ENCODE measurements at regions not wholly inside any gene's neighbourhood (a gene's known extent, or its start where the extent isn't known, plus 50 kb on each side); places are given as distances from the start of the nearest gene placed in this dataset.

GRCh38 chr3:141669434-141669833 lies 68.7 kb upstream of the RNF7 start:
- no peak for DNase-seq

DNA sequence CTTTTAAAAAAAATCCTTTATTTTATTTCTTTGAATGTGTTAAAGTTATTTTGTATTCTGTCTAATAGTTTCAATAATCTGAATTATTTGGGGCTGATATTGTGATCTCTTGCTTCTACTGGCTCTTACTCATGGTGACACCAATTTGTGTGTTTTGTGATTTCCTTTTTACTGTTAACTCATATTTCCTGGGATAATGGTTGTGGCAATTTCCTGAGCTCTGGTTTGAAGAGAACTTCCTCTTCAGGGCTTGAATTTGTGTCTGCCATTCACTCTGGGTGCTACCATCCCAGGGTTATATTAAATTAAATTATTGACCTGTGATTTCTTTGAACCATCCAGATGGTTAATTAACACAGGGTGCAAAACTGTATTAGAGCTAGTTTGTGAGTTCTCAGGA lies 60.4 kb upstream of the RNF7 start:
- peak; percentile 88 to 90 for DNase-seq

DNA sequence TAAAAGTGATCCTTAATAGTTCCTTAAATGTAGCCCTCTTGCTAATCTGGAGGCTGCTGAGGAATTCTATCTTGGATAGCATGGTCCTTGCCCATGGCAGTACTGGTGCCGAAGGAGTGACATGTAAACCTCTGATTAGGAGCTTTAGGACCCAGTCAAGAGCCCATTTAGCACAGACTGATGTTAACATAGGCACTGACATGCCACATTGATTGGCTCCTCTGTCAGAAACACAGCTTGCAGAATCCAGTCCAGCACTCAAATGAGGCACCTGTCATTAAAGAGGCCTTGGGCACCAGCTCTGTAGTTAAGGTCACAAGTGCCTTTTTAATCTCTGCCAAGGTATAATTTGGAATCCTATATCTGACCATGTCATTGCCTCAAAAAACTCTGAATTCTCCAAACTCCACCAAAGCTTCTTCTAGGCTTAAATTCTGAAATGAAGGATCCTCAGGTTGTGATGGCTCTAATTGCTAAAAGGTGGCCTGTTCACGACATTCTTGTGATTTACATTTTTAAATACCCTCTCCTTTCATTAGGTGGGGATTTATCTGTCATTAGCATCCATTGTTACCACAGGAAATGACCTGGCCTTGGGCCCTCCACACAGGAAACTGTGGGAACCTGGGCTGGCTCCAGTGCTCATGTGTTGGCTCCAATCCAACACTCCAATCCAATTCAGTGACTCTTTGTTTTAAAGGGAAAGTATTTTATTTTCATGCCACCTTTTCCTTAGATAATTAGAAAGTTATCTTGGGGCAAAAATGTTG lies 57.3 kb upstream of the RNF7 start:
- peak in 1 of 2 experiments; percentile 36 for DNase-seq

- DNase-seq = no peak
These were observed 56.7 kb upstream of the RNF7 start for GRCh38 chr3:141681390-141681780.

GRCh38 chr3:141682007-141682406 lies 56.1 kb upstream of the RNF7 start:
- DNase-seq = no peak

GRCh38 chr3:141682921-141683320 lies 55.2 kb upstream of the RNF7 start:
- DNase-seq = no peak

DNA sequence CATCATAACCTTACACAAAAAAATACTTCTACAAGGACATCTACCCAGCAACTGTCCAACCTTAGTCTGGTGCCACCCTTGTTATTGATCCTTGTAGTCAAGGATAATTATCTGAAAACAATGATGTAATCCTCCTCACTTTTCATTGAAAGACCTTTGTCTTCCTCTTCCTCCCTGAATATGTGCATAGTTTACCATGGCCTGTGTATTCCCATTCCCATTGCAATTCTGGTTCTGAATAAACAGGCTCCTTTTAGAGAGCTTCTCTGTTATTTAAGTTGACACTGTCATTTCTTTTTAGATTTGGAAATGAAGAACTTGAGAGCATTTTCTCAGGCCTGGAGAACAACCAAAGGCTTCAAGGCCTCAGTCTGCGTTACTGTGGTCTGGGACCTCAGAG lies 53.3 kb upstream of the RNF7 start:
- no peak for DNase-seq

DNA sequence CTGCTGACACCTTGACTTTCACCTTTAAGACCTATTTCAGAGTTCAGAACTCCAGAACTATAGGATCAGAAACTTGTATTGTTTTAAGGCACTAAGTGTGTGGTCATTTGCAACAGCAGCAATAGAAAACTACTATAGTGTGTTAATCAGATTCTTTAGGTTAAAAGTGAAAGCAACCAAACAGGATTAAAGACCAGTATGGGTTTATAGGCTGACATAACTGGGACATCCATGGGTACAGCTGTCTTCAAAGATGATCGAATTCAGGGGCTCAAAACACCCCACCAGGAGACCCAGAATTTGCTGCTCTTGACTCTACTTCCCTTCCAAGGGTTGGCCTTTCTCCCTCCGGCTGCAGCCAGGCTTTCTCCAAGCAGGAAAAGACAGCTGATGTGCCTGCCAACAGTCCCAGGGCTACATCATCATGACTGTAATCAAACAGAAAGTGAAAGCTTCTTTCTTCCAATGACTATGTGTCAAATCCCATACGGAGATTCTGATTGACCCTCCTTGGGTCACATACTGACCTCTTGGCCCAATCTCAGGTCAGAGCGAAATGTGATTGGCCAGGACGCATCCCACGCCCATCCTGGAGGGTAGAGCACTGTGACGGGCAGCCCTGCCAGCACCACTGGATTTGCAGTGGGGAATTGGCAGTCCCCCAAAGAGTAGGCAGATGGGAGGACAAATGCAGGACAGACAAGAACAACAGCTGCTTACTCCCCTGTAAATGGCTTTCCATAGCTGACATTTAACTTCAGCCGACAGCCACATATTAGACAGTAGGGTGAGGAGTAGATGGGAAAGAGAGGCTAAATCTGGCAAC lies 51.4 kb upstream of the RNF7 start:
- no peak for DNase-seq
